Osteoblast (primary cell): ENCODE measurements at regions not wholly inside any gene's neighbourhood (a gene's known extent, or its start where the extent isn't known, plus 50 kb on each side); places are given as distances from the start of the nearest gene placed in this dataset. TPM values are rescaled to one million over a fixed set of nuclear protein-coding genes. Genes with fewer than 3 reads are reported as not detected.

Source experiments
- DNase-seq: peaks from one replicate; pipeline ENCODE4 v3.0.0; 2011; ENCODE audit warnings: low spot score, mixed read lengths; ENCODE audit not compliant: insufficient read length; ENCODE audit errors: missing footprints
- H2AFZ ChIP-seq: 2 replicates; pipeline ENCODE4 v1.6.0; 2011; ENCODE audit warnings: mild to moderate bottlenecking, low read length
- H3K27ac ChIP-seq: 2 replicates; pipeline ENCODE4 v1.5.1; 2011; ENCODE audit warnings: mild to moderate bottlenecking, low read depth, low read length, moderate library complexity
- H3K27me3 ChIP-seq: 2 replicates; pipeline ENCODE4 v1.6.0; 2012; ENCODE audit warnings: mild to moderate bottlenecking, control low read depth, inconsistent platforms, low read length, moderate library complexity; ENCODE audit not compliant: insufficient read depth
- H3K36me3 ChIP-seq: 2 replicates; pipeline ENCODE4 v1.5.1; 2011; ENCODE audit warnings: mild to moderate bottlenecking, low read length, control low read depth, moderate library complexity; ENCODE audit not compliant: insufficient read depth
- H3K4me1 ChIP-seq: 2 replicates; pipeline ENCODE4 v1.5.1; 2011; ENCODE audit warnings: mild to moderate bottlenecking, low read length, control low read depth, moderate library complexity; ENCODE audit not compliant: insufficient read depth
- H3K4me2 ChIP-seq: 2 replicates; pipeline ENCODE4 v1.6.0; 2011; ENCODE audit warnings: mild to moderate bottlenecking, low read length; ENCODE audit not compliant: insufficient read depth
- H3K4me3 ChIP-seq: fragments of 200-600 bp; sonication (generic); 3 replicates; pipeline ENCODE4 v1.5.1; 2012; ENCODE audit warnings: mild to moderate bottlenecking, low read length, inconsistent platforms; ENCODE audit not compliant: insufficient read depth
- H3K79me2 ChIP-seq: 2 replicates; pipeline ENCODE4 v1.6.0; 2012; ENCODE audit warnings: mild to moderate bottlenecking, low read length, control low read depth, inconsistent platforms; ENCODE audit not compliant: insufficient read depth
- H3K9me3 ChIP-seq: 2 replicates; pipeline ENCODE4 v1.5.1; 2011; ENCODE audit warnings: low read depth, low read length, control low read depth
- H4K20me1 ChIP-seq: 2 replicates; pipeline ENCODE4 v1.6.0; 2012; ENCODE audit warnings: mild to moderate bottlenecking, low read length, control low read depth; ENCODE audit not compliant: insufficient read depth
- CTCF ChIP-seq: IDR thresholded peaks from 2 replicates; pipeline ENCODE4 v1.5.1; 2011; ENCODE audit warnings: mild to moderate bottlenecking, low read depth, low read length, moderate library complexity; ENCODE audit errors: extremely low read depth
- small RNA-seq: library from RNA; depleted of rRNA; stranded (forward); fragments of <200 nt; gene quantifications from one replicate; pipeline ENCODE3, GENCODE V24; 2012

GRCh38 chr9:32331240-32331639 lies 53.2 kb upstream of the ACO1 start:
- Histone ChIP-seq H3K79me2 (no peaks in the 10 kb centered on the region), H3K27ac (no peak overlapping the region), H3K4me1 (no peaks in the 10 kb centered on the region), H3K9me3 (no peaks in the 10 kb centered on the region), H2AFZ (no peak overlapping the region), H3K27me3 (no peaks in the 10 kb centered on the region), H3K4me2 (no peak overlapping the region), H3K36me3 (no peaks in the 10 kb centered on the region), H4K20me1 (no peaks in the 10 kb centered on the region), H3K4me3 (no peak overlapping the region)
- no peak for DNase-seq
- no peak for TF ChIP-seq CTCF

GRCh38 chr9:32334112-32334511 lies 50.3 kb upstream of the ACO1 start:
- no peaks in the 10 kb centered on the region for H3K9me3 ChIP-seq
- no peaks in the 10 kb centered on the region for H3K27me3 ChIP-seq
- DNase-seq: no peak
- no peak for TF ChIP-seq CTCF
- no peaks in the 10 kb centered on the region for H3K4me1 ChIP-seq
- H4K20me1 ChIP-seq: no peaks in the 10 kb centered on the region
- H3K36me3 ChIP-seq: no peaks in the 10 kb centered on the region
- no peak overlapping the region for H3K4me3 ChIP-seq
- H3K79me2 ChIP-seq: no peaks in the 10 kb centered on the region
- no peak overlapping the region for H3K27ac ChIP-seq
- no peak overlapping the region for H2AFZ ChIP-seq
- no peak overlapping the region for H3K4me2 ChIP-seq

Small RNAs in the stretch of these regions (small RNA-seq; reads per million reads assigned to genes)
- gene MIR873 (not detected), gene MIR876 (0.52 reads per million), gene RNA5SP281 (not detected)
